Keratinocyte (primary cell): ENCODE measurements at regions not wholly inside any gene's neighbourhood (a gene's known extent, or its start where the extent isn't known, plus 50 kb on each side); places are given as distances from the start of the nearest gene placed in this dataset.

Source experiments
- DNase-seq: peaks from one replicate; pipeline ENCODE4 v3.0.0-alpha.2; 2011; ENCODE audit warnings: low read depth, missing footprints, low spot score
- FAIRE-seq: peaks from 2 replicates; lab custom pipeline; 2011; peaks lifted over from hg19 to GRCh38; lab: Jason Lieb, UNC
- H2AFZ ChIP-seq: 2 replicates; pipeline ENCODE4 v1.6.0; 2012; ENCODE audit warnings: low read length, control low read depth, inconsistent platforms; ENCODE audit not compliant: control insufficient read depth
- H3K27ac ChIP-seq: 2 replicates; pipeline ENCODE4 v1.5.1; 2011; ENCODE audit warnings: low read length; ENCODE audit not compliant: control insufficient read depth, insufficient read depth
- H3K27me3 ChIP-seq: 3 replicates; pipeline ENCODE4 v1.6.0; 2011; ENCODE audit warnings: low read length; ENCODE audit not compliant: control insufficient read depth, insufficient read depth; ENCODE audit errors: extremely low read depth
- H3K36me3 ChIP-seq, 2 experiments: 2 replicates in 1 of 2; 3 replicates in 1 of 2; pipeline ENCODE4 v1.5.1; 2011; ENCODE audit warnings: low read length in 2 of 2, mild to moderate bottlenecking in 1 of 2; ENCODE audit not compliant: control insufficient read depth in 2 of 2, insufficient read depth in 2 of 2; ENCODE audit errors: extremely low read depth in 1 of 2
- H3K4me1 ChIP-seq: 3 replicates; pipeline ENCODE4 v1.5.1; 2011; ENCODE audit warnings: low read length; ENCODE audit not compliant: control insufficient read depth, insufficient read depth; ENCODE audit errors: extremely low read depth
- H3K4me2 ChIP-seq: 3 replicates; pipeline ENCODE4 v1.6.0; 2011; ENCODE audit warnings: low read depth, low read length; ENCODE audit not compliant: control insufficient read depth, insufficient read depth; ENCODE audit errors: extremely low read depth
- H3K4me3 ChIP-seq, 3 experiments: fragments of 200-600 bp in 1 of 3; sonication (generic) in 1 of 3; 2 replicates in 2 of 3; 3 replicates in 1 of 3; pipeline ENCODE4 v1.5.1; 2011 to 2016; ENCODE audit warnings: low read length in 3 of 3, mild to moderate bottlenecking in 3 of 3, control low read depth in 2 of 3, inconsistent platforms in 1 of 3, low read depth in 1 of 3, mixed read lengths in 1 of 3, mixed run types in 1 of 3, moderate library complexity in 1 of 3; ENCODE audit not compliant: control insufficient read depth in 2 of 3, insufficient read depth in 2 of 3; ENCODE audit errors: extremely low read depth in 1 of 3
- H3K79me2 ChIP-seq: 2 replicates; pipeline ENCODE4 v1.6.0; 2012; ENCODE audit warnings: low read length; ENCODE audit not compliant: control insufficient read depth, insufficient read depth
- H3K9ac ChIP-seq: 3 replicates; pipeline ENCODE4 v1.6.0; 2011; ENCODE audit warnings: low read length; ENCODE audit not compliant: control insufficient read depth, insufficient read depth; ENCODE audit errors: extremely low read depth
- H3K9me1 ChIP-seq: 3 replicates; pipeline ENCODE4 v1.6.0; 2011; ENCODE audit warnings: low read length; ENCODE audit not compliant: control insufficient read depth, insufficient read depth; ENCODE audit errors: extremely low read depth
- H3K9me3 ChIP-seq: 2 replicates; pipeline ENCODE4 v1.5.1; 2012; ENCODE audit warnings: low read depth, low read length; ENCODE audit not compliant: control insufficient read depth
- H4K20me1 ChIP-seq: 3 replicates; pipeline ENCODE4 v1.6.0; 2011; ENCODE audit warnings: low read length; ENCODE audit not compliant: control insufficient read depth, insufficient read depth; ENCODE audit errors: extremely low read depth
- EZH2 ChIP-seq: IDR thresholded peaks from one replicate; pipeline ENCODE4 v1.6.1; 2012; ENCODE audit warnings: inconsistent platforms, mild to moderate bottlenecking, low read length, moderate library complexity
- dilution Hi-C: fragments of 300-500 bp; cut with MboI; formaldehyde crosslinking; loops from one replicate; pipeline ENCODE4 v1.7.0; 2020; ENCODE audit warnings: low sequenced_read_pairs; ENCODE audit not compliant: extremely low pct_ligation_motif_present
- TF ChIP-seq, protein P1 (sequence below), 3 experiments: IDR thresholded peaks in 1 of 3; conservative IDR thresholded peaks in 1 of 3; optimal IDR thresholded peaks in 1 of 3; 2 replicates in 2 of 3; 3 replicates in 1 of 3; pipeline versions ENCODE3 to v1.5.1; 2011; ENCODE audit warnings: low read length in 3 of 3, mild to moderate bottlenecking in 3 of 3, moderate library complexity in 2 of 3, control low read depth in 1 of 3, inconsistent platforms in 1 of 3; ENCODE audit not compliant: insufficient read depth in 2 of 3; ENCODE audit errors: extremely low read depth in 1 of 3

DNA sequence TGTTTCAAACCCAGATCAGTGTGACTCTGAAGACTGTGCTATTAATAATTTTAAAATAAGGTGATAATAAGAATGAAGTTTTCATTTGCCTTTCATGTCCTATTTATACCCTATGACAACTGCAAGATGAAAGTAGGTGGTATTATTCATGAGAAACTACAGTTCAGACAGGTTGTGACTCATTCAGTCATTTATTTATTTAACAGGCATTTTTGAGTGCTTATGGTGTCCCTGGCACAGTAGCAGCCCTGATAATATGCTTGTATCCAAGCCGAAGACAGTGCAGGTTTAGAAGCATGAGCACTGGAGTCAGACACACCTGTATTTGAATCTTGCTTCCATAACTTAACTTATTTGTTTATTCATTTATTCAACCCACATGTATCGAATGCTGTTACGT, 87.1 kb downstream of the FZD1 start:
- H3K4me2 ChIP-seq: no peak overlapping the region
- no peak for TF ChIP-seq EZH2
- TF ChIP-seq, protein P1, sequence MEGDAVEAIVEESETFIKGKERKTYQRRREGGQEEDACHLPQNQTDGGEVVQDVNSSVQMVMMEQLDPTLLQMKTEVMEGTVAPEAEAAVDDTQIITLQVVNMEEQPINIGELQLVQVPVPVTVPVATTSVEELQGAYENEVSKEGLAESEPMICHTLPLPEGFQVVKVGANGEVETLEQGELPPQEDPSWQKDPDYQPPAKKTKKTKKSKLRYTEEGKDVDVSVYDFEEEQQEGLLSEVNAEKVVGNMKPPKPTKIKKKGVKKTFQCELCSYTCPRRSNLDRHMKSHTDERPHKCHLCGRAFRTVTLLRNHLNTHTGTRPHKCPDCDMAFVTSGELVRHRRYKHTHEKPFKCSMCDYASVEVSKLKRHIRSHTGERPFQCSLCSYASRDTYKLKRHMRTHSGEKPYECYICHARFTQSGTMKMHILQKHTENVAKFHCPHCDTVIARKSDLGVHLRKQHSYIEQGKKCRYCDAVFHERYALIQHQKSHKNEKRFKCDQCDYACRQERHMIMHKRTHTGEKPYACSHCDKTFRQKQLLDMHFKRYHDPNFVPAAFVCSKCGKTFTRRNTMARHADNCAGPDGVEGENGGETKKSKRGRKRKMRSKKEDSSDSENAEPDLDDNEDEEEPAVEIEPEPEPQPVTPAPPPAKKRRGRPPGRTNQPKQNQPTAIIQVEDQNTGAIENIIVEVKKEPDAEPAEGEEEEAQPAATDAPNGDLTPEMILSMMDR (optimal IDR thresholded peaks at IDR 0.05 in 1 of 3, IDR thresholded peaks at IDR 0.05 in 1 of 3, conservative IDR thresholded peaks at IDR 0.05 in 1 of 3; ENCODE audit: extremely low read depth in 1 of 3, insufficient read depth in 2 of 3, low read length in 3 of 3): no peak

DNA sequence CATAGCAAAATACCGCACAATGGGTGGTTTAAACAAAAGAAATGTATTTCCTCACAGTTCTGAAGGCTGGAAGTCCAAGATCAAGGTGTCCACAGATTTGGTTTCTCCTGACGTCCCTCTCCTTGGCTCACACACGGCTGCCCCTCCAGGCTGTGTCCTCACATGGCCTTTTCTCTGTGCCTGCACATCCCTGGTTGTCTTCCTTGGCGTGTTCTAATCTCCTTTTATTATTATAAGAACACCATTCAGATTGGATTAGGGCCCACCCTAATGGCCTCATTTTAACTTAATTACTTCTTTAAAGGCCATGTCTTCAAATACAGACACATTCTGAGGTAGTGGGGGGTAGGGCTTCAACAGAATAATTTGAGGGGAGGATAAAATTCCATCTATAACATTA, 87.9 kb downstream of the FZD1 start:
- TF ChIP-seq EZH2: no peak
- TF ChIP-seq, protein P1 (optimal IDR thresholded peaks at IDR 0.05 in 1 of 3, IDR thresholded peaks at IDR 0.05 in 1 of 3, conservative IDR thresholded peaks at IDR 0.05 in 1 of 3; ENCODE audit: extremely low read depth in 1 of 3, insufficient read depth in 2 of 3, low read length in 3 of 3): no peak
- Histone ChIP-seq H3K4me1 (no peaks in the 10 kb centered on the region), H4K20me1 (no peaks in the 10 kb centered on the region), H3K4me3 (no peak overlapping the region), H3K79me2 (no peaks in the 10 kb centered on the region), H3K4me2 (no peak overlapping the region), H3K9ac (no peak overlapping the region), H3K27ac (no peak overlapping the region), H2AFZ (no peak overlapping the region), H3K9me3 (no peaks in the 10 kb centered on the region), H3K36me3 (no peaks in the 10 kb centered on the region), H3K27me3 (no peaks in the 10 kb centered on the region), H3K9me1 (no peaks in the 10 kb centered on the region)
- FAIRE-seq (no peak), DNase-seq (no peak)
- dilution Hi-C loops: no loop called here

More for the DNA sequence above, 87.1 kb downstream of the FZD1 start:
- no peak overlapping the region for H3K27ac ChIP-seq
- no peaks in the 10 kb centered on the region for H3K79me2 ChIP-seq
- no peak for DNase-seq
- no peaks in the 10 kb centered on the region for H3K4me1 ChIP-seq
- H3K36me3 ChIP-seq: no peaks in the 10 kb centered on the region
- H3K9ac ChIP-seq: no peak overlapping the region
- FAIRE-seq: no peak
- no peaks in the 10 kb centered on the region for H3K9me1 ChIP-seq
- no peaks in the 10 kb centered on the region for H3K27me3 ChIP-seq
- dilution Hi-C loops: no loop called here
- no peak overlapping the region for H2AFZ ChIP-seq
- H3K4me3 ChIP-seq: no peak overlapping the region
- H3K9me3 ChIP-seq: no peaks in the 10 kb centered on the region
- H4K20me1 ChIP-seq: no peaks in the 10 kb centered on the region
